Neuronal stem cell (in vitro differentiated cells): ENCODE measurements at regions not wholly inside any gene's neighbourhood (a gene's known extent, or its start where the extent isn't known, plus 50 kb on each side); places are given as distances from the start of the nearest gene placed in this dataset.
A peak's percentile ranks its signal among the peaks of the same experiment; 100 is the strongest.

ENCODE experiments used
- DNase-seq: peaks from one replicate; pipeline ENCODE4 v3.0.0-alpha.2; 2013; ENCODE audit warnings: low spot score
- H2AFZ ChIP-seq: one replicate; pipeline ENCODE4 v1.6.1; 2013; ENCODE audit warnings: mild to moderate bottlenecking, low read length, inconsistent platforms
- H2AK5ac ChIP-seq: 2 replicates; pipeline ENCODE4 v1.6.1; 2013; ENCODE audit warnings: low read depth, mild to moderate bottlenecking, inconsistent platforms, low read length, moderate library complexity, mixed read lengths
- H2BK120ac ChIP-seq: 2 replicates; pipeline ENCODE4 v1.6.1; 2013; ENCODE audit warnings: low read depth, mild to moderate bottlenecking, inconsistent platforms, low read length, moderate library complexity, mixed read lengths
- H2BK12ac ChIP-seq: one replicate; pipeline ENCODE4 v1.6.1; 2013; ENCODE audit warnings: low read length, inconsistent platforms
- H2BK15ac ChIP-seq: 2 replicates; pipeline ENCODE4 v1.6.1; 2013; ENCODE audit warnings: mild to moderate bottlenecking, low read length, inconsistent platforms, mixed read lengths
- H2BK5ac ChIP-seq: one replicate; pipeline ENCODE4 v1.6.1; 2013; ENCODE audit warnings: inconsistent platforms, mild to moderate bottlenecking, low read length, moderate library complexity
- H3K14ac ChIP-seq: one replicate; pipeline ENCODE4 v1.6.1; 2013; ENCODE audit warnings: low read length, inconsistent platforms
- H3K18ac ChIP-seq: 2 replicates; pipeline ENCODE4 v1.6.1; 2013; ENCODE audit warnings: low read length, inconsistent platforms
- H3K23ac ChIP-seq: 2 replicates; pipeline ENCODE4 v1.6.1; 2013; ENCODE audit warnings: low read depth, mild to moderate bottlenecking, mixed read lengths, low read length, inconsistent platforms; ENCODE audit not compliant: poor library complexity
- H3K27ac ChIP-seq: replicated peaks from 3 replicates; pipeline ENCODE4 v1.5.1; 2013; ENCODE audit warnings: low read length, inconsistent platforms
- H3K27me3 ChIP-seq, 3 experiments: 2 replicates each; pipeline ENCODE4 v1.6.1; 2013; ENCODE audit warnings: low read length in 3 of 3, mild to moderate bottlenecking in 2 of 3, inconsistent platforms in 1 of 3, low read depth in 1 of 3, mixed read lengths in 1 of 3, moderate library complexity in 1 of 3; ENCODE audit not compliant: control insufficient read depth in 3 of 3, insufficient read depth in 3 of 3
- H3K36me3 ChIP-seq, 2 donors: replicated peaks in 1 of 2; 2 replicates each; pipeline ENCODE4 v1.6.1; 2013; ENCODE audit warnings: low read length in 2 of 2; ENCODE audit not compliant: control insufficient read depth in 2 of 2, insufficient read depth in 2 of 2
- H3K4ac ChIP-seq: 2 replicates; pipeline ENCODE4 v1.6.1; 2013; ENCODE audit warnings: inconsistent platforms, mild to moderate bottlenecking, low read length, moderate library complexity
- H3K4me1 ChIP-seq, 2 donors: 1 replicate in 1 of 2; 2 replicates in 1 of 2; pipeline ENCODE4 v1.6.1; 2013; ENCODE audit warnings: low read length in 2 of 2, low read depth in 1 of 2; ENCODE audit not compliant: control insufficient read depth in 2 of 2, insufficient read depth in 1 of 2
- H3K4me2 ChIP-seq: one replicate; pipeline ENCODE4 v1.6.1; 2013; ENCODE audit warnings: mild to moderate bottlenecking, low read length, inconsistent platforms; ENCODE audit not compliant: insufficient read depth, poor library complexity, severe bottlenecking
- H3K4me3 ChIP-seq, 2 donors: 2 replicates each; pipeline ENCODE4 v1.5.1; 2013; ENCODE audit warnings: low read length in 2 of 2, mild to moderate bottlenecking in 2 of 2, inconsistent platforms in 1 of 2, moderate library complexity in 1 of 2
- H3K79me1 ChIP-seq: one replicate; pipeline ENCODE4 v1.6.1; 2013; ENCODE audit warnings: low read depth, mild to moderate bottlenecking, inconsistent platforms, low read length, moderate library complexity
- H3K9ac ChIP-seq: one replicate; pipeline ENCODE4 v1.6.1; 2013; ENCODE audit warnings: mild to moderate bottlenecking, low read depth, low read length, inconsistent platforms; ENCODE audit not compliant: poor library complexity
- H3K9me3 ChIP-seq, 2 donors: replicated peaks in 1 of 2; 2 replicates each; pipeline versions ENCODE3 to v1.6.1; 2013; ENCODE audit warnings: low read length in 2 of 2, mild to moderate bottlenecking in 2 of 2, inconsistent platforms in 1 of 2, low read depth in 1 of 2, mixed read lengths in 1 of 2, moderate library complexity in 1 of 2; ENCODE audit not compliant: control insufficient read depth in 2 of 2, insufficient read depth in 1 of 2
- H4K8ac ChIP-seq: one replicate; pipeline ENCODE4 v1.6.1; 2013; ENCODE audit warnings: low read depth, mild to moderate bottlenecking, inconsistent platforms, low read length, moderate library complexity
- H4K91ac ChIP-seq: one replicate; pipeline ENCODE4 v1.6.1; 2013; ENCODE audit warnings: low read length, low read depth, mild to moderate bottlenecking, inconsistent platforms; ENCODE audit not compliant: poor library complexity
- WGBS, 2 donors: extraction: QIAGEN DNeasy Blood & Tissue Kit; methylation state at CpG; one replicate each; pipeline ENCODE4 v1.1.7; 2013; ENCODE audit warnings: missing lambda C conversion rate in 2 of 2, mixed read lengths in 1 of 2; ENCODE audit not compliant: insufficient read length in 2 of 2, insufficient replicate concordance in 1 of 2; ENCODE audit errors: extremely low coverage in 2 of 2; 5-methylcytosine and 5-hydroxymethylcytosine counted together

DNA sequence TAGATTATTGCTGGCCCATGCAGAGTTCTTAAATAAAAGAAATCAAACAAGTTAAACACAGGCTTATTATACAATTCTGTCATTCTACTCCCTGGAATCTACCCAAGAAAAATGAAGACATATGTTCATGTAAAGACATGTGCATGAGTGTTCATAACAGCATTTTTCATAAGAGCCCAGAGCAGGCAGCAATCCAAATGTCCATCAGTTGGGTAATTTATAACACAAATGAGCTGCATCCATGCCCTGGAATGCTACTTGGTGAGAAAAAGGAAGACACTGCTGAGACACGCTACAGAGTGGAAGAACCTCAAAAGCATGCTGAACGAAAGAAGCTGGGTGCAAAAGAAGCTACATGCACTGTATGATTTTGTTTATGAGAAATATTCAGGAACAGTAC is 342.6 kb downstream of the TCERG1L start:
- no peak overlapping the region for H3K9ac ChIP-seq
- H2BK5ac ChIP-seq, result no peak overlapping the region
- WGBS, 2 donors, result no CpG with 5 or more reads among the region's 2 CpGs
- H3K27ac ChIP-seq, result no peak overlapping the region
- peaks cover 0 to 4% of the 10 kb centered on the region in 2 donors for H3K9me3 ChIP-seq
- H3K18ac ChIP-seq, result no peak overlapping the region
- no peak overlapping the region for H3K4me2 ChIP-seq
- no peak for DNase-seq
- no peak overlapping the region for H3K14ac ChIP-seq
- H2BK12ac ChIP-seq, result no peak overlapping the region
- H2AFZ ChIP-seq, result no peak overlapping the region
- H3K4me3 ChIP-seq, result no peak overlapping the region
- no peak overlapping the region for H2BK15ac ChIP-seq
- no peaks in the 10 kb centered on the region for H3K4me1 ChIP-seq
- H3K23ac ChIP-seq, result no peak overlapping the region
- H2BK120ac ChIP-seq, result no peak overlapping the region
- H3K27me3 ChIP-seq, result no peaks in the 10 kb centered on the region
- H2AK5ac ChIP-seq, result no peak overlapping the region
- H3K4ac ChIP-seq, result no peak overlapping the region
- H3K79me1 ChIP-seq, result peaks cover 3% of the 10 kb centered on the region
- H4K8ac ChIP-seq, result no peak overlapping the region
- no peaks in the 10 kb centered on the region for H3K36me3 ChIP-seq
- no peak overlapping the region for H4K91ac ChIP-seq

DNA sequence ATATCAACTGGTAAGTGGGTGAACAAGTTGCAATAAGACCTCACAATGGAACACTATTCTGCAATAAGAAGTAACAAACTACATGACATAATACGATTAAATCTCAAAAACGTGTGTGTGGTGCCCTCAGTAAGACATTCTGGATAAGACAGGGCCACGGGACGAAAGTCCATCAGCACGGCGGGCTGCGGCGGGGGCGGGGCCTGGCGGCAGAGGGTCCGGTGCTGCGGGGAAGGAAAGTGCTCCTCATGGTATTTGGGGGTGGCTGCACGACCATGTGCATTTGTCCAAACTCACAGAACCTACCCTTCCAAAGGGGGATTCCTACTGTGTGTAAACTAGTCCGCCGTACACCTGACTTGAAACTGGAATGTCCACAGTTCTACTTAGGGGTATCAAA is 341.8 kb downstream of the TCERG1L start:
- no peaks in the 10 kb centered on the region for H3K36me3 ChIP-seq
- H3K79me1 ChIP-seq, result peaks cover 3% of the 10 kb centered on the region
- H2BK15ac ChIP-seq, result no peak overlapping the region
- WGBS, 2 donors, result no CpG with 5 or more reads among the region's 15 CpGs
- H3K18ac ChIP-seq, result no peak overlapping the region
- H3K27ac ChIP-seq, result no peak overlapping the region
- no peak overlapping the region for H4K8ac ChIP-seq
- no peak for DNase-seq
- no peaks in the 10 kb centered on the region for H3K27me3 ChIP-seq
- no peak overlapping the region for H4K91ac ChIP-seq
- no peak overlapping the region for H3K14ac ChIP-seq
- no peak overlapping the region for H2AFZ ChIP-seq
- no peak overlapping the region for H2BK12ac ChIP-seq
- no peaks in the 10 kb centered on the region for H3K4me1 ChIP-seq
- no peak overlapping the region for H2AK5ac ChIP-seq
- no peak overlapping the region for H3K4ac ChIP-seq
- no peak overlapping the region for H2BK5ac ChIP-seq
- no peak overlapping the region for H2BK120ac ChIP-seq
- H3K9me3 ChIP-seq, result peaks cover 0 to 4% of the 10 kb centered on the region in 2 donors
- no peak overlapping the region for H3K4me2 ChIP-seq
- H3K4me3 ChIP-seq, result no peak overlapping the region
- H3K23ac ChIP-seq, result no peak overlapping the region
- peak overlapping the region; percentile 30 for H3K9ac ChIP-seq

DNA sequence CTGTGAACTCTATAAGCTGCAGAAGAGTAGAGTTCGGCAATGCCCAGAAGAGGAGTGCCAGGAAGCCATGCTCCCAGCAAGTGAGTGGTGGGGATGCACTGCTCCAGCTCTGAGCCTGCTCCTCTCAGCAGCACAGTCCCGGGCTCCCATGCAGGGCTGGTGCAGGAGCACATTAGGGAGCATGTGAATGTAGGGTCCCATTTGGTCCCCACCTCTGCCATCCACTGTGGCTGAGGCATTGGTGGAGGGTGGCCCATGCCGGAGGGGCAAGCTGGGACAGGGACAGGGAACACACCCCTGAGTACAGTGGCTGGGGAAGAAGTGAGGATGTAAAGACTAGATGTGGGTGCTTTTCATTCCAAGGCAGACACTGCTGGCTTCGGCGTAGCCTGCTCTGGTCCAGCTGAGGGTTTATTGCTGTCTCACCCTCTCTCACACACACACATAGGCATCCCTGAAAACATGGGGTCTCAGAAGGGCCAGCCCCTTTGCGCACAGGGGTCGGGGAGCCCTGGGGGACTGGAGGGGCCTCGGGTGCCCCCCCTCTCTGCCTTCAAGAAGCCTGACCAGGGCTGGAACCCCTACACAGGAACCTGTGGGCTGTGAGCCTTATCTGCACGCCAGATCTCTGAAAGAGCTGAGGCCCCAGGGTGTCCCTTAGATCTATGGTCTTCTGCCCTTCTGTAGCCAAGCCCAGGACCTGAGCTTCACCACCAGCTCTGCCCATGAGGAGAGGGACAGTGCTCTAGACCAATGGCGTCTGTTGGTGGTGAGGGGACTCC is 341.0 kb downstream of the TCERG1L start:
- H3K4me1 ChIP-seq, result no peaks in the 10 kb centered on the region
- H3K27ac ChIP-seq, result no peak overlapping the region
- H3K14ac ChIP-seq, result peak overlapping the region; percentile 4
- no peak overlapping the region for H4K91ac ChIP-seq
- no peak overlapping the region for H3K4me3 ChIP-seq
- H3K9ac ChIP-seq, result peak overlapping the region; percentile 68
- H3K36me3 ChIP-seq, result no peaks in the 10 kb centered on the region
- no peak overlapping the region for H3K4ac ChIP-seq
- H2AFZ ChIP-seq, result no peak overlapping the region
- no peak overlapping the region for H2BK120ac ChIP-seq
- H4K8ac ChIP-seq, result peak overlapping the region; percentile 17
- no peak overlapping the region for H2BK15ac ChIP-seq
- no peaks in the 10 kb centered on the region for H3K27me3 ChIP-seq
- no peak overlapping the region for H2BK5ac ChIP-seq
- H2AK5ac ChIP-seq, result peak overlapping the region; percentile 28
- WGBS, 2 donors, result no CpG with 5 or more reads among the region's 10 CpGs
- peak overlapping the region; percentile 48 for H3K18ac ChIP-seq
- H2BK12ac ChIP-seq, result peak overlapping the region; percentile 22
- H3K4me2 ChIP-seq, result no peak overlapping the region
- H3K23ac ChIP-seq, result no peak overlapping the region
- no peak for DNase-seq
- H3K79me1 ChIP-seq, result peaks cover 3% of the 10 kb centered on the region
- peaks cover 0 to 4% of the 10 kb centered on the region in 2 donors for H3K9me3 ChIP-seq

DNA sequence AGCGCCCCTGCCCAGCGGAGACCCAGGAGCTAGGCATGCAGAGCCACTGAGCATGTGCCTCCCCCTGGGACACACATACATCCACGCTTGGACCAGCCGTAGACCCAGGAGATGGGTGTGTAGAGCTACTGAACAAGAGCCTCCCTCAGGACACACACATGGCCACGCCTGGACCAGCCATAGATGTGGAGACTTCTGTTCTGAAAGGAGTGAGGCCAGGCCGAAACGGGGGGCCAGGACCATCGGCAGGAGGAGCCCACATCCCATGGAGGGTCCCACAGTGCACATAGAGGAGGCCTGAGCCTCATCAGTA is 340.4 kb downstream of the TCERG1L start:
- Histone ChIP-seq H3K23ac (no peak overlapping the region), H2BK12ac (peak overlapping the region; percentile 22), H3K9me3 (peaks cover 0 to 4% of the 10 kb centered on the region in 2 donors), H3K27ac (no peak overlapping the region), H2BK120ac (no peak overlapping the region), H4K8ac (peak overlapping the region; percentile 17), H3K14ac (no peak overlapping the region), H2AFZ (no peak overlapping the region), H3K79me1 (peaks cover 3% of the 10 kb centered on the region), H3K36me3 (no peaks in the 10 kb centered on the region), H2BK5ac (no peak overlapping the region), H2BK15ac (no peak overlapping the region), H3K4me2 (no peak overlapping the region), H3K27me3 (no peaks in the 10 kb centered on the region), H3K4ac (no peak overlapping the region), H2AK5ac (no peak overlapping the region), H3K4me3 (no peak overlapping the region), H3K18ac (peak overlapping the region; percentile 48), H3K4me1 (no peaks in the 10 kb centered on the region), H4K91ac (no peak overlapping the region), H3K9ac (peak overlapping the region; percentile 68)
- WGBS, 2 donors, result no CpG with 5 or more reads among the region's 8 CpGs
- no peak for DNase-seq
